DLD1 (cell line): ENCODE measurements at regions not wholly inside any gene's neighbourhood (a gene's known extent, or its start where the extent isn't known, plus 50 kb on each side); places are given as distances from the start of the nearest gene placed in this dataset.

Experiments used
- in situ Hi-C: cut with HindIII; loops from 2 replicates; pipeline ENCODE4 v1.10.0; 2017; ENCODE audit warnings: low sequenced_read_pairs

DNA sequence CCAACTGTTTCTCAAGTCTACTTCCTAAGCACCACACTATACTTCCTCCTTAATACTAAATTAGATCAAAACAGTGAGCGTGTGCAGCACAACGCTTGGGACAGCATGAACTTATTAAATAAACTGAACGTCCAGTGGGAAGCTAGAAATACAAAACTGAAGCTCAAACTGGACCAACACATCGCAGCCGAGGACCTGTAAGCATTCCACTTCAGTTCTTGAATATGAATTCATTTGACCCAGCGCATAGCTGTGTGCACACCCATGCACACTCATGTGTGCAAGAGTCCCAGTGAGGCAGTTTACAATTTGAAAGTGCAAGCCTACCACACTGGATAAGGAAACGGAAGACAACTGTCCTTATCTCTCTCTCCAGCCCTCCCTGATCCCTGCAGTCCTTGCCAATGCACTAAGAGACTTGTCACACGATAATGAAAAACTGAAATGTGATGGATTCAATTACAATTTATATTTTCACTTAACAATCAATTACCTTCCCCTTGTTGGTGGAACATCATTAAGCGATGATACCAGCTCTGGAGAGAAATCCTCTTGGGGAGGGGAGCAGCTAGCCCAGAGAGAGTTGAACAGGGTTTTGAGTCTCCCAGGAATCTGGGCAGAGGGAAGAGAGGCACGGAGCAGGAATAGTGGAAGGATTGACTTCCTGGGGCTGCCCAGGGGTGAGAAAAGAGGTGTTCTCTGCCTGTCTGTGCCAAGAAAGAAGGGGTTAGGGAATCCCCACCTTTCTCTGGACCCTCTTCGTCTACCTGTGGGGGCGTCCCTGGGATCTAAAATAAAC, 186.5 kb upstream of the KLHL29 start:
- in situ Hi-C loops: no loop called here

DNA sequence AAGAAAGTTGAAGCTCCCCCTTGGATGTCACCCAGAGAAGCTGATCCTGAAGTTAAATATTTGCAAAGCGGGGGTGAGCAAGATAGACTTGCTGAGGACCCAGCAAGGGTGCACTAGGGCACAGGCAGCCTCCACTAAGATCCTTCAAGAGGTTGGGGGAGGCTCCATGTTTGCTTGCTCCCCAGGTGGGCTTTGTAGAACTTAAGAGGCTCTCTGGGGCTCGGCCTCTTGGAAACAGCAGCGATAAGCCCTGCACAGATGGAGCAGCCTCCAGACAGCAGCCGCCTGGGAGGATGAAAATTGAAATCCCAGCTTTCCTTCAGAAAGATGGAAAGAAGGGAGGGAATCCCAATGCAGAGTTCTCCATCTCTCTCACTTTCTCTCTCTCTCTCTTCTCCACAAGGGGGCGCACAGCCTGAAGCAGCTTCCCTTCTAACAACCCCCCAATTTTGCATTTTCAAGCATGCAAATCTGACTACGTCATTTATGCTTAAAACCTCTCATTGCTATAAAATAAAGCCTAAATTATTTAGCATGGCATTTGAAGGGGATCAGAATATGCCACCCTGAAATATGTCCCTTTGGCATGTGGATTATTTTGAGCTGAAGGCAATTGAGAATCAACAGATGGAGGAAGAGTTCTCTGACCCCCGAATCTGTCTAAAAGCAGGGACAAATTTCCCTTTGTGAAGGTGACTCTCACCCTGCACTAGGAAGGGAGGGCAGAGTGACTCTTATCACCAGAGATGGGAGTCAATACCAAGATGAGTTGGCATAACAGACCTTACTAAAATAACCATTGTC, 185.7 kb upstream of the KLHL29 start:
- in situ Hi-C loops: no loop called here

DNA sequence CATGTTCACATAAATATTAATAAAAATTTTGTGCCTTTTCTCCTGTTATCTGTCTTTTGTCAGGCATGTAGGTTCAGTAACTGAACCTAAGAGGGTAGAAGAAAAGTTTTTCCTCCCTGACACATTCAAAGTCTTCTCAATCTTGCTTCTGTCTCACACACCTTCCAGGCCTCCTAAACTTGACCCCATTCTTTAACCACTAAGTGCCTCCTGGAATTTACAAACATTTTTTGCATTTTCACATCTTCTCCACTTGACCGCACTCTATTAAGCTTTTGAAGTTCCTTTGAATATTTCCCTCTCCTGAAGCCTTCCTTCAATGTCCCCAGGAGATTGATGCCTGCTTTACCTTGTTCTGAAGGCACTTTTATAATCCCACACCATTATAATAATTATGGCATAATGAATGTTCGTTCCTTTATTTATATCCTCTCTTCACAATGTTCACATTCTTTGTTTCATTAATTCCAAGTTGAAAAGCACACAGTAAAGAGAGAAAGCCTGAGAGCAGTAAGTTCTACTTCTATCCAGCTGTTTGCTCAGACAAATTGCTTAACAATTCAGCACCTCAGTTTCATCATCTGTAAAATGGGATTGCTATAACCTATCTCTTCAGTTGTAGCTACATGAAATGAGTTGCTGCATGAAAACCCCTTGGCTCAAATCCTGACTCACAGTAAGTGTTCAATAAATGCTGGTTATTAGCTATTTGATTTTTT, 184.8 kb upstream of the KLHL29 start:
- in situ Hi-C loops: no loop called here

DNA sequence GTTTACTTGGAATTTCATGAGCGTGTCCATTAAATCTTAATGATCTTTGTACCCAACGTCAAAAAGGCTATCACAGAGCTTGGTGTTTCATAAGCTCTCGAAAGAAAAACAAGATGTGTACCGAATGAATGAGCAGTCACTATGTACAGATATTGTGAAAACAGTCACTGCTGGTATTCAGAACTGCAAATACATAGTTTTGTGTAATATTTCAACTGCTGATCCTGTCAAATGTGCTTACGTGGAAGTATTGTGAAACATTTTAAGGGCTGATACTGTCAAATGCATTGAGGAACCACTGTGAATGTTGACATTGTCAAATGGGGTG, 184.2 kb upstream of the KLHL29 start:
- in situ Hi-C loops: no loop called here

DNA sequence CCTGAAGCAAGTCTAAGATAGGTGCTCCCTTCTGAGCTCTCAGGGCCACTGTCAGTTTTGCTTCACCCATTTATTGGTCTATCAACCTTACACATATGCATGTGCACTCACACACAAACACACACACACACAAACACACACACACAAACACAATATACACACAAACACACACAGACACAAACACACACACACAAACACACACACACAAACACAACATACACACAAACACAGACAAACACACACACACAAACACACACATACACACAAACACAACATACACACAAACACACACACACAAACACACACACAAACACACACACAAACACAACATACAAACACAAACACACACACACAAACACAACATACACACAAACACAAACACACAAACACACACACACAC, 181.6 kb upstream of the KLHL29 start:
- in situ Hi-C loops: no loop called here

DNA sequence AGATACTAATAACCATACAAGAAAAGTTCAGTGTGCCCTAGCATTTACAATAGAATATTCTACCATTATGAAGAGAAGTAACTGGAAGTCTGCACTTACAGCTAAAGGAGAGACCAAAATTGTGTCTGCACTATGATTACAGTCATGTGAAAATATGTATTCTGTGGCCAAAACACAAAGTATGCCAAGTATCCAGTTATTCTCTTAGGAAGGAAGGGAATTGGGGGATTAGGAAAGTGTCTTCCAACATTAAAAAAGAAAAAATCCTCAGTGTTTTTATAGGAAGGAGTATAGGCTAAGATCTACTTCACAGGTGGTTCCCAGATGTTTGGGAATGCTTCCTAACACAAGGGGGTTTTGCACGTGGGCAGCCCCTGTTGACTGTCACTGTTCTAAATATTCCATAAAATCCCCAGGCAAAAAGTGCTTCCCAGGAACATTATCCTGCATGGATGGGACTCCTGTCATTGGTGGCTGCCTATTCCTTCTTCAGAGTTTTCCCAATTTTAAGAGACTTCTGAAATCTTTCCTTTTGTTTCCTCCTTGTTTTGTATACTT, 180.2 kb upstream of the KLHL29 start:
- in situ Hi-C loops: no loop called here

DNA sequence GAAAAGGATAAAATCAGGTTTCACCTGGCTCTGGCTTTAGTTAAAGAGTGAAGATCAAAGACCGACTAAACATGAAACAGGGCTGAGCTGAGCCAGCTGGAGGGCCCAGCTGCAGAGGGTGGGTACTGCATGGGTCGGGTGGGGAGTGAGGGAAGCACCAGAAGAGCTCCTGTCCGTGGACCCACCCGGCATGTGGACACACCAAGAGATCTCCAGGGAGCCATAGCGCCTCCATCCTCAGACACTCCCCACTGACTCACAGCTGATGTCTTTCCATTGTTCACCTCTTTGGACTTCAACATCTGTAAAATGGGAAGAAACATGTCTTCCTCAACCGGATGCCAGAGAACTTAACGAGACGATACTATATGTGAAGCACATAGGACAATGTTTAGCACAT, 178.3 kb upstream of the KLHL29 start:
- in situ Hi-C loops: no loop called here

DNA sequence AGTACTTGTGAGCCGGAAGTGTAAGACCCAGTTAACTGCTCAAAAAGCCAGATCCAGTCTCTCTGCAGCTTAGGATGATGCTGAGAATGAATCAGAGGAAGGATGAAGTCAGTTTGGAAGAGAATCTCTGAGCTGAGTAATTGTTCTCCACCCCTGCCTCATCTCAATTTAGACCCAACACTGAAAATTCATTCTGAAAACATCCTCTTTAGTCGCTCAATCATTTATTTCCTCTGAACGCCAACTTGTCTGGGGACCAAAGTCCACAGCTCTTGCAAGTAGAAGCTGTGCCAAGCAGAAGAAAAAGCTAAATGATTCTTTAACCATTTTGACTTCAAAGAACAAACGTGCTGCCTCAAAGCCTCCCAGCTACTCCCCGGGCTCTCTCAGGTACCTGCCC, 177.1 kb upstream of the KLHL29 start:
- in situ Hi-C loops: no loop called here

DNA sequence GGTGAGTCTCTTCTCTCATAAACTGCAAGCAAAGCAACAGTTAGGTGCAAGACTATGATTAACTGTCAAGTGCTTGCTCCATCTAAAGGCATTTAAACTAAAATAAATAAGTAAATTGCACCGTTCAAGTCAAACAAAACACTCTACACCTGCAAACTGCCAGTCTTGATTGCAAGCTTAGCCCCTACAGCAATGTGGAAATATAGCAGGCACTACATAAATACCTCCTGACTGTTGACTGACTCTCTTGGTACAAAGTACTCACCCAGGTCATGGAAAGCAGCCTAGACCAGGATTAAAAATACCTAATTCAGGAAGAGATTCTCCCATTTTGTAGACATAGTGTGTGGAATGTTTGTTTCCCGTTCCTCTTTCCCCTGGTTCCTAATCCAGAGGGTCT, 176.6 kb upstream of the KLHL29 start:
- in situ Hi-C loops: no loop called here

DNA sequence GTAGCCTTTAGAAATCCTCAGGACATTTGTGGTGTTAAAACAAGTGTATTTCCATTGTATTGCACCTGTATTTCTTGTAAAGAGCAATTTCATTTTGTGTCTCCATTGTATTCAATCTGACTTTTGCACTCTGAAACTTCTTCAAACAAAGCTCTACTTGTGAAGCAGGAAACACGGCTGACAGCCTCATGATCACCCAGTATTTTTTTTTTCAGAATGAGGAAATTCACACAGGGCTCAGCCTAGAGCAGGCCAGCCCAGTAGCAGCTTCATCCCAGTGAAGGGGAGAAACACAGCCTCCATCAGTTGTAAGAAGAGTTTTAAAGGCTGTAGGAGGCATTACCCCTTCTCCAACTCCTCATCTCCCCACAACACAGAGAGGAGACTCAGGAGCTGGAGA, 175.9 kb upstream of the KLHL29 start:
- in situ Hi-C loops: no loop called here

DNA sequence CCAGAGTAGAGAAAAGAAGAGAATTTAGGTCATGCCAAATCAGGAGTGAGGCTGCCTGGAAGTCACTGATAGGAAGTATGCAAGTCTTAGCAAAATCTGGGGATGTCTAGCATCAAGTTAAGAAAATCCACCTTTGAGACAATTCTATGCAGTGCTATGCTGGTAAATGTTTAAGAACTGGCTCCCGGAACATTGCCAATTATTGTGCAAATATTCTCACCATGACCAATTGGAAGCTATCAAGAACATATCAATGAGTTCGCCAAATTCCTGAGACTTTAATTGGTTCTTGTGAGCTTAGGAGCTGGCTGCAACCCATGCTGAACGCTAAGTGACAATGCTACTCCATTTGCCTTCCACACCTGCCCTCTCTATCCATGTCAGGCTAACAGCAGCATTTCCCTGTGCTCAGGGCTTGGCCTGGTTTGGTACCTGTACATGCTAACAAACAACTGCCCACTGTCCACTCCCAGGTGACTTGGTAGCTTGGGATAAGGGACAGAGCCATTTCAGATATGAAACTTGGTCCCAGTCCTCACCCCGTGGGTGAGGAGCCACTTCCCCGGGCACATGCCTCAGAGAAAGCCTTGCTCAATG, 172.9 kb upstream of the KLHL29 start:
- in situ Hi-C loops: no loop called here

DNA sequence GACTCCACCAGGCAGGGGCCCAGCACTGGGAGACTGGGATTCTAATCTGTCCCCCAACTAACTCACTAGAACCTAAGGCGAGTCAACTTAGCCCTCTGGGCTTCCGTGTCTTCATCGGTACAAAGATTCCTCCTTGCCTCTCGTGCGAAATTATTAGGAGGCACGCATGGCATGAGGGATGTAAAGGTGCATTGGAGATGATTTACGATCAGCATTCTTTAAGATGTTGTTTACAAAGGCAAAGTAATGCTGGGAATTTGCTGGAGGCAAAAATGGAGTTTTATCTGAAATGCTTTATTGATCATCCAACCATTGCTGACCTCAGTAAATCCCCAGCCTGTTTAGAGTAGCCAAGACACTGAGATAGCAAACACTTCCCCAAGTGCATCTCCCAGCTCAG, 171.8 kb upstream of the KLHL29 start:
- in situ Hi-C loops: no loop called here

DNA sequence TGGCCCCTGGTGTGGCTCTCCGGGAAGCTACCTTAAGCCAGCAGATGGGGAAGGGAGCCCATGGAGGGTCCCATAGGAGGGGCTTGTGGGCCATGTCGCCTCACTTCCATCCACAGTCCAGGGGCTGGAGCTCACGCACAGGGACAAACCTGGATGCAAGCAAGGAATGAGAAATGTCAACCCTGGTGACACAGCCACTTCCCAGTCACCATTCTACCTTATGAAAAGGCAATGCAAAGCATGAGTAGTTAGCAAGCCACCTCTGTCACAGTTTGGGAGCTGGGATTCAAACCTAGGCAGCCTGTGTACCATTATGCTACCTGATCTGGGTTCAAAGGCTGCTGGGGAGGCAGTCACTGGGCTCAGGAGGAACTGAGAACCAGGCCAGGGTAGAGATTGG, 170.0 kb upstream of the KLHL29 start:
- in situ Hi-C loops: no loop called here

DNA sequence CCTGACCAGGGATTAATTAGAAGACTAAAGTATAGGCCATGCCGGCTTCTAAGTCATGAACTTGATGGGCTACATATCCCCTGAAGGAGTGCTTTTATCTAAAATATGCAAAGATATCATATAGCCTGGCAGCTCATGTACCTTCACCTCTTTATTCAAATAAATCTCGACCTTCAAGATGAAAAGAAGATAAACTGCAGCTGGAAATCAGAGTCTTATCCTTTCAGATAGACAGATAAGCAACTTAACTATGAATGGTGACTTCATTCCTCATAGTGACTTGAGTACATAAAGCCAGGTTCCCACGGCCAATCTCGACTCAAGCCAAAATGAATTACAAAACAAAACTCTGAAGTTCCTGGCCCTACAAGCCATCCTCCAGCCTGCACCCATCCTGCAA, 165.3 kb upstream of the KLHL29 start:
- in situ Hi-C loops: no loop called here

DNA sequence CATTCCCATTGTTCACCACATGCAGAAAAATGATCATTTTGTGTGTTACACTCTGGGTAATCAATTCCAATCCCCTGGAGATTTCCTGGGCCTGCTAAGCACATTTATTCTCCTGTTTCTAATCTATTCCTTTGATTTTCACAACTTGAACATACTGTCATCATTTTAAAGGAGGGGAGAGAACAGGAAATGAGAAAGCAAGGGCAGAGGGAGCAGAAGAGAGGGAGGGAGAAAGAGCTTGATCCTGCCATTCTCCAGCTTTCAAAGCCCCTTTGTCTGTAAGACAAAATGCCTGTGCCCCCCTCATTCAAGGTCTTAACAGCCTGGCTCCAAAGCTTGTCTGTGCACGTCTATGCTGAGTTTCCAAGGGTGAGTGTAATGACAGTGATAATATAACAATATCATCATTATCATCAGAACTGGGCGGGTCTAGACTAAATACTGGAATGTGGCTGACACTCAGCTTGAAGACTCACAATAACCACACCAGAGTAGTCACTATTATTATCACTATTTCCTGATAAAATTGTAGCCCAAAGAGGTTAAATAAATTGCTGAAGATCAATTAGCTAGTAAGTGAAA, 164.4 kb upstream of the KLHL29 start:
- in situ Hi-C loops: no loop called here

DNA sequence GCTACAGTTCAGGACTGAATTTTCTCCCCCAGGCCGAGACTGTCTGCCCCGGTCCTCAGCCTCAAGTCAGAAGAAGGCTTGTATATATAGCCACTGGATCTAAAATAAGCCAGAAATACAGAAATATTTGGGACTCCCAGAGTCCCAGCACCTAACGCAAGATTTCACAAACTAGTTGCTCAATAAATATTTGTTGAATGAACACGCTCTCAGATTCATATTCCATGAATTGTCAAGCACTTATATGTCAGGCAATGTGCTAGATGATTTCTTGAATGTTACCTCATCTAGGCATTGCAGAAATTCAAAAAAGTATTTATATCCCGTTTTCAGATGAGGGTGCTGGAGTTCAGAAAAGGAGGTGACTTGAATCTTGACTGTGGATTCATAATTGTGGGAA, 163.7 kb upstream of the KLHL29 start:
- in situ Hi-C loops: no loop called here

DNA sequence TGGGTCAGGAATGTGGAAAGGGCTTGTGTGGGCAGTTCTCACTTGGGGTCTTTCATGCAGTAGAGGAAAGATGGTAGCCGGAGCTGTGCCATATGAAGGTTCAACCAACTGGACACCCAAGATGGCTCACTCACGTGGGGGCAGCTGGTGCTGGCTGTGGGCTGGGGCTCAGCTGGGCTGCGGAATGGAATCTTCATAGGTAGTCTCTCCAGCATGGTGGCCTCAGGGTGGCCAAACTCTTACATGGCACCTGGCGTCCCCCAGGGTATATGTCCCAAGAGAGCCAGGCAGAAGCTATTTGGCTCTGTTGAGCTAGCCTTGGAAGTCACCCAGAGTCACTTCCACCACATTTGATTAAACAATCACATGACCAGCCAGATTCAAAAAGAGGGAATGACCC, 163.1 kb upstream of the KLHL29 start:
- in situ Hi-C loops: no loop called here

DNA sequence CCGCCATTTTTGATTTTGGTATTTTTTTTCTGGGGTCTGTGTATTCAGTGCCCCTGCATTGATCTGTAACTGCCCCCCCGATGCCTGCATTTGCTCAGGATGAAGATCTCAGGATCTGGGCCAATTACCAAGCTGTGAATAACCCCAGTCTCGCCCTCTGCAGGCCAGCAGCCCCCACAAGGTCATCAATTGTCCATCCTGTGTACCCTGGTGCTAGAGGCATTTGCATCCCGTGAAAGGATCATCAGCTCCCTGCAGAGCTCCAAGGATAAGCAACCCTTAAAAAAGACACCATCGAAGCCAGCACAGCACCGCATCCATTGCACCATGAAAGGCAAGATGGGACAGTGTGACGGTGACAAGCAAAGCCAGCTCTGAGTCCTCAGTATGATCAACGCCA, 154.1 kb upstream of the KLHL29 start:
- in situ Hi-C loops: no loop called here

DNA sequence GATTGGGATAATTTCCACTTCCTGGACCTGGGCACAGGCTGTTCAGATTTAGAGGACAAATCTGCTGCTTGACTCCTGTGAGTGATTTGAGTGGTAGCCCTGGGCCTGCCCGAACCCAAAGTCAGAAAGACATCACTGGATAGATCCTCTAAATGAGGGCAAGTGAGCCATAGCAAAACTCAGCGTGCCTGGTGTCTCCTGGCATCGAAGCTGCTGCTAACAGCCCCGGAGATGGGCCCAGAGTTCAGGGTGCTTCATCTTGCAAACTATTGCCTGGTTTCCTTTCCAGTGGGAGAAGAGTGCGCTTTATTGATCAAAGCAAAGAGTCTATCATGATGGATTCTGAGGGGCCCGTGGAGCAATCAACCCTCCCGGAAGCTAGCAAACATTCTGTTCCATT, 153.1 kb upstream of the KLHL29 start:
- in situ Hi-C loops: no loop called here

DNA sequence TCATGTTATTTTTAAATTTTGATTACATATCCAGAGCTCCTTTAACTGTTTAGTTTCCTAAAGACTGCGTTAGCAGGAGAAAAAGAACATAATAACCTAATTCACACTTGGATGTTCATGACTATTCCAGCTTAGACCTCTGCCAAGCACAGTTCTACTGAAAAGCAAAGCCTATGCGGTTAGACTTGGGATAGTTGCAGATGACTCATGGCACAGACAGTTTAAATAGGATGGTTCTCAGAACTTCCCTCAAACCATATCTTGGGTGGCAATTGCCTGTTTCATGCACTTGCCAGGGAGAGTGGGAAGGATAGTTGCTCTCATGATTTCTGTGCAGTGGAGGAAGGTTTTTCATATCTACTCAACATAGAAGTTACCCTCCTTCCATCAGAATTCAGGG, 149.7 kb upstream of the KLHL29 start:
- in situ Hi-C loops: no loop called here

DNA sequence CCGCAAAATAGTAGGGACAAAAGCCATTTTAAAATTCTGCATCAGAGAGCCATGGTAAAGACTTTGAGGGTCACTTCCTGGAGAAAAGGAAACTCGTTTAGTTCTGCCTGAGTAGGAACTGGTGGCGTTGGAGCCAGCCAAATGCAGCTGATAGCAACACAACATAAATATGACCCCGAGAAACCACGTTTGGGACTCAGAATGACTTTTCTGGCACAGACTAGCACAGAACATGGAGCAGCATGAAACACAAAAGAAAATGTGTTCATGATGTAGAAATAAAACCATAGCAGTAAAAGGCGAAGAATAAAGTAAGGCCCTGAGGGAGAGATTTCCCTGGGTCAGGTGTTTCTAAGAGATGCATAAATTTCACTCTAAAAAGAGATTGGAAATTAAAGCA, 149.2 kb upstream of the KLHL29 start:
- in situ Hi-C loops: no loop called here
